OCI-LY1 (cell line): ENCODE measurements at regions not wholly inside any gene's neighbourhood (a gene's known extent, or its start where the extent isn't known, plus 50 kb on each side); places are given as distances from the start of the nearest gene placed in this dataset.

Experiments
- H2AFZ ChIP-seq: fragments of 200-600 bp; sonication (generic), shearing (Covaris generic); 2 replicates; pipeline ENCODE4 v1.6.0; 2014; ENCODE audit warnings: antibody characterized with exemption, mild to moderate bottlenecking, low read length
- H3F3A ChIP-seq: fragments of 200-600 bp; sonication (generic), shearing (Covaris generic); 2 replicates; pipeline ENCODE4 v1.6.0; 2014; ENCODE audit warnings: mild to moderate bottlenecking, antibody characterized with exemption, low read length, moderate library complexity; ENCODE audit not compliant: insufficient read depth
- H3K27ac ChIP-seq: fragments of 200-600 bp; sonication (generic); 2 replicates; pipeline ENCODE4 v1.5.1; 2014; ENCODE audit warnings: low read length, mixed run types, mild to moderate bottlenecking, low read depth; ENCODE audit not compliant: poor library complexity, severe bottlenecking
- H3K27me3 ChIP-seq: fragments of 200-600 bp; sonication (generic); 2 replicates; pipeline ENCODE4 v1.6.0; 2014; ENCODE audit warnings: antibody characterized with exemption, mild to moderate bottlenecking, low read length, moderate library complexity; ENCODE audit not compliant: insufficient read depth
- H3K36me3 ChIP-seq: fragments of 200-600 bp; sonication (generic); 2 replicates; pipeline ENCODE4 v1.6.1; 2014; ENCODE audit warnings: mild to moderate bottlenecking, antibody characterized with exemption, low read length, moderate library complexity, mixed read lengths; ENCODE audit not compliant: insufficient read depth
- H3K4me1 ChIP-seq: fragments of 200-600 bp; sonication (generic); 2 replicates; pipeline ENCODE4 v1.5.1; 2014; ENCODE audit warnings: mild to moderate bottlenecking, low read length, moderate library complexity; ENCODE audit not compliant: insufficient read depth, severe bottlenecking
- H3K4me2 ChIP-seq: fragments of 200-600 bp; sonication (generic), shearing (Covaris generic); 2 replicates; pipeline ENCODE4 v1.6.1; 2014; ENCODE audit warnings: low read length
- H3K4me3 ChIP-seq: fragments of 200-600 bp; sonication (generic); 2 replicates; pipeline ENCODE4 v1.5.1; 2014; ENCODE audit warnings: low read length, low read depth, mild to moderate bottlenecking, mixed read lengths; ENCODE audit not compliant: poor library complexity, severe bottlenecking
- H3K79me2 ChIP-seq: fragments of 200-600 bp; shearing (Covaris generic); 2 replicates; pipeline ENCODE4 v1.6.1; 2016; ENCODE audit warnings: mixed run types, low read length, mixed read lengths; ENCODE audit not compliant: insufficient read depth
- H3K9ac ChIP-seq: fragments of 200-600 bp; sonication (generic), shearing (Covaris generic); 2 replicates; pipeline ENCODE4 v1.6.1; 2014; ENCODE audit warnings: mild to moderate bottlenecking, low read length, mixed read lengths
- H3K9me2 ChIP-seq: fragments of 200-600 bp; sonication (generic), shearing (Covaris generic); 2 replicates; pipeline ENCODE4 v1.6.1; 2014; ENCODE audit warnings: low read depth, mild to moderate bottlenecking, low read length, mixed read lengths
- H3K9me3 ChIP-seq: fragments of 200-600 bp; shearing (Covaris generic); 2 replicates; pipeline ENCODE4 v1.6.1; 2014; ENCODE audit warnings: low read length, mixed read lengths
- H4K20me1 ChIP-seq: fragments of 200-600 bp; sonication (generic), shearing (Covaris generic); 2 replicates; pipeline ENCODE4 v1.6.0; 2016; ENCODE audit warnings: mild to moderate bottlenecking, low read length; ENCODE audit not compliant: insufficient read depth
- CTCF ChIP-seq: fragments of 200-600 bp; sonication (generic), shearing (Covaris generic); IDR thresholded peaks from 2 replicates; pipeline ENCODE4 v1.5.1; 2017; ENCODE audit warnings: mild to moderate bottlenecking, antibody characterized with exemption, low read length, moderate library complexity, mixed read lengths
- EZH2 ChIP-seq: fragments of 200-600 bp; sonication (generic), shearing (Covaris generic); IDR thresholded peaks from 2 replicates; pipeline ENCODE4 v1.8.0; 2017; ENCODE audit warnings: borderline replicate concordance, mixed run types, mild to moderate bottlenecking, antibody characterized with exemption, low read length, moderate library complexity, mixed read lengths

DNA sequence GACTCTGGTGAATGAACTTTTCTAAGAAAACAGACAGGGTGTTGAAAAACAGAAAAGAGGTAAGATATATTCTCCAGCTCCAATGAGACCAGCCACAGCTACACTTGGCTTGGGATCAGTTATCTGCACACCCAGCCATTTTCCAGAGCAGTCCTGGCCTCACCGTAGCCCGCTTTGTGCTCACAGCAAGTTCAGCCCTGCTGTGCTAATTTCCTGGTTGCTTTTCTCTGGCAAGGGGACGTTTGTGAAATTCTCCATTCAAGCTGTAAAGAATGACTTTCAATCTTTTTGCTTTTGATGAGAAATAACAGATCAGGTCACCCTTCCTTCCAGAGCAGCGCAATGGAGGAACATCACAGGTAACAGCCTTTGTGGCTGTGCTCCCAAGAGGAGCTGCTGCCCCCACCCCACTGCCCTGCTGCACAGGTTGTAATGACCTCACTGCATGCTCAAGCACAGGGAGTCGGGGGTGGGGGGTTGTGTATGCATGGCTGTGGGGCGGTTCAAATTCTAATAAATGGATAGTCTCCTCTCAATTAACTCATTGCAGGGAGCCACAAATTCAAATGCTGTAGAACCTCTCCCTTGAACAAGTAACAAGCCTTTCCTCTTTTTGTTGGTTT, 516.6 kb upstream of the NBEA start:
- Histone ChIP-seq H3K27ac (no peak overlapping the region), H3F3A (no peaks in the 10 kb centered on the region), H3K36me3 (no peaks in the 10 kb centered on the region), H4K20me1 (no peaks in the 10 kb centered on the region), H3K9ac (no peak overlapping the region), H3K27me3 (no peaks in the 10 kb centered on the region), H2AFZ (no peak overlapping the region), H3K4me3 (no peak overlapping the region), H3K79me2 (no peaks in the 10 kb centered on the region), H3K9me2 (no peaks in the 10 kb centered on the region), H3K4me2 (no peak overlapping the region), H3K4me1 (no peaks in the 10 kb centered on the region), H3K9me3 (no peaks in the 10 kb centered on the region)
- no peak for TF ChIP-seq CTCF
- TF ChIP-seq EZH2 = no peak

DNA sequence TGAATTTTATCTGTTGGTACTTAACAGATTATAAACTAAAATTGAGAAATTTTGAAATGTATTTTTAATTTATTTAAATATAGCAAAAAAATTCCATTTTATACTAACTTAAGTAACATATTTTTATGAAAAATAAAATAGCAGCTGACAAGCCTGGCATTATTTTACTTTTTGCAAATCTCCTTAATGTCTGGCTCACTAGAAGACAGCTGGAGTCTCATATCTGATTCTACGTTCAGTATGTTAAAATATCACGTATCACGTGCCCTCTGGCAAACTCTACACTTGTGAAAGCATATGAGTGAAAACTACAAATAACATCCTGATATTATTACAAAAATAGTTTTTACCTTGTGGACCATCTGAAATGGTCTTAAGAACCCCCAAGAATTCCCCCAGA, 513.2 kb upstream of the NBEA start:
- H3K79me2 ChIP-seq = no peaks in the 10 kb centered on the region
- H3K27me3 ChIP-seq = no peaks in the 10 kb centered on the region
- H3K9me2 ChIP-seq = no peaks in the 10 kb centered on the region
- no peaks in the 10 kb centered on the region for H3K36me3 ChIP-seq
- H3K27ac ChIP-seq = no peak overlapping the region
- no peaks in the 10 kb centered on the region for H3K4me1 ChIP-seq
- no peaks in the 10 kb centered on the region for H4K20me1 ChIP-seq
- no peak overlapping the region for H3K4me3 ChIP-seq
- H3K9ac ChIP-seq = no peak overlapping the region
- no peaks in the 10 kb centered on the region for H3K9me3 ChIP-seq
- TF ChIP-seq CTCF (no peak), EZH2 (no peak)
- no peak overlapping the region for H3K4me2 ChIP-seq
- H3F3A ChIP-seq = no peaks in the 10 kb centered on the region
- no peak overlapping the region for H2AFZ ChIP-seq

DNA sequence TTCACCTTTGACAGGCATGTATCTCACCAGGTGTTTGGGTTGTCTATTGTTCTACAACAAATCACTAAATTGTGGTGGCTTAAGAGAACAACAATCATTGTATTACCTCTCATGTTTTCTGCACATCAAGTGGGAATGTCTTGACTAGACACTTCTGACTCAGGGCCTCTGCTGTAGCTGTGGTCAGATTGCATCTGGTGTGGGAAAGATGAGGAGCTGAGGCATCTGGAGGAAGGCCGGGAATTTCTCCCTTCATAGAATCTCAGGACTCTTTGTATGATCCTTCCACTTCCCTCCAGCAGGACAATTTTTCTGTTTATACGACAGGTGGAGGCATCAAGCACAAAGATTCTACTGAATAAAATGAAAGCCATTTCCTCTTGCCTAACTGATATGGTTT, 511.8 kb upstream of the NBEA start:
- TF ChIP-seq CTCF (no peak), EZH2 (no peak)
- H3K9me3 ChIP-seq = no peaks in the 10 kb centered on the region
- no peaks in the 10 kb centered on the region for H3K9me2 ChIP-seq
- no peaks in the 10 kb centered on the region for H3K36me3 ChIP-seq
- no peaks in the 10 kb centered on the region for H3K4me1 ChIP-seq
- no peak overlapping the region for H3K4me3 ChIP-seq
- no peaks in the 10 kb centered on the region for H4K20me1 ChIP-seq
- no peak overlapping the region for H3K9ac ChIP-seq
- H3K79me2 ChIP-seq = no peaks in the 10 kb centered on the region
- H2AFZ ChIP-seq = no peak overlapping the region
- H3K4me2 ChIP-seq = no peak overlapping the region
- no peaks in the 10 kb centered on the region for H3F3A ChIP-seq
- no peak overlapping the region for H3K27ac ChIP-seq
- H3K27me3 ChIP-seq = no peaks in the 10 kb centered on the region
